ENCODE measurements at regions not wholly inside any gene's neighbourhood (a gene's known extent, or its start where the extent isn't known, plus 50 kb on each side); places are given as distances from the start of the nearest gene placed in this dataset.

GRCh38 chr5:9780501-9780900 is 150.3 kb upstream of the TAS2R1 start:
- TF ChIP-seq POLR2A (IDR thresholded peaks at IDR 0.05; ENCODE audit: extremely low read depth, insufficient read length) (no peak), CTCF (IDR thresholded peaks at IDR 0.05; ENCODE audit: low read depth, low read length) (no peak), MYC (IDR thresholded peaks at IDR 0.05; ENCODE audit: low read depth, low read length) (no peak)
- TF ChIP-seq, protein P1, sequence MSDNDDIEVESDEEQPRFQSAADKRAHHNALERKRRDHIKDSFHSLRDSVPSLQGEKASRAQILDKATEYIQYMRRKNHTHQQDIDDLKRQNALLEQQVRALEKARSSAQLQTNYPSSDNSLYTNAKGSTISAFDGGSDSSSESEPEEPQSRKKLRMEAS (IDR thresholded peaks at IDR 0.05; ENCODE audit: low read depth, low read length), result no peak
- no peak for DNase-seq (ENCODE audit: low read depth)
- no peak overlapping the region for H3K4me3 ChIP-seq (ENCODE audit: low read depth, low read length)

DNA sequence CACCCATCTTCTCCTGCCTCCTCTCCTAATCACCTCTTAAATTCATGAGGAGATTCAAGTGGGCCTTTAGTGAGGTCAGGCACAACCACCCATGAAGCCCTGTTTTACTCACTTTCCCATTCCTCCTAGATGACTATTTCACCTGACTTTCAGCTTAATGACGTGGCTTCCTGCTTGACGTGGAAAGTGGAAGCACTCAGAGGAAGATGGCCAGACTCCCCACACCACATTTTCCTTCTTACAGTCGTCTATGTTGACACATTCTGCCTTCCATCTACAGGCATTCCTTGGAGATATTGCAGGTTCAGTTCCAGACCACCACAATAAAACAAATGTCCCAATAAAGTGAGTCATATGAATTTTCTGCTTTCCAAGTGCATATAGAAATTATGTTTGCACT is 146.4 kb upstream of the TAS2R1 start:
- DNase-seq (ENCODE audit: low read depth), result no peak
- TF ChIP-seq, protein P1 (IDR thresholded peaks at IDR 0.05; ENCODE audit: low read depth, low read length), result no peak
- TF ChIP-seq CTCF (IDR thresholded peaks at IDR 0.05; ENCODE audit: low read depth, low read length), result no peak
- TF ChIP-seq MYC (IDR thresholded peaks at IDR 0.05; ENCODE audit: low read depth, low read length), result no peak
- no peak for TF ChIP-seq POLR2A (IDR thresholded peaks at IDR 0.05; ENCODE audit: extremely low read depth, insufficient read length)

DNA sequence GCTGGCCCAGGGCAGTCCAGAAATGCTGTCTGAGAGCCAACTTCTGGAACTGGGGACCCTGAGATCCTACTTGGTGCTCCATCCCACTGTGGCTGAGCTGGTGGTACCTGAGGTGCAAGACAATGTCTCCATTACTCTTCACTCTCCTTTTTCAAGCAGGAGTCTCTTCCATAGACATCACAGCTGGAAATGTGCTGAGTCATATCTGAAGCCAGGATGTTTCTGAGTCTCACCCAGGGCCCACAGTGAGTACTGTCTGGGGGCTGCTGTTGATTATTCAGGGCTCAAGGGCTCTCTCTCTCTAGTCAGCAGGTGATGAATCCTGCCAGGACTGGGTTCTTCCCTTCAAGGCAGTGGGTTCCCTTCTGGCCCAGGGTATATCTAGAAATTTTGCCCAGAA is 145.2 kb upstream of the TAS2R1 start:
- no peak overlapping the region for H3K4me3 ChIP-seq (ENCODE audit: low read depth, low read length)
- DNase-seq (ENCODE audit: low read depth), result no peak
- TF ChIP-seq CTCF (IDR thresholded peaks at IDR 0.05; ENCODE audit: low read depth, low read length), result no peak
- TF ChIP-seq, protein P1 (IDR thresholded peaks at IDR 0.05; ENCODE audit: low read depth, low read length), result no peak
- no peak for TF ChIP-seq POLR2A (IDR thresholded peaks at IDR 0.05; ENCODE audit: extremely low read depth, insufficient read length)
- TF ChIP-seq MYC (IDR thresholded peaks at IDR 0.05; ENCODE audit: low read depth, low read length), result no peak

More for the DNA sequence above, 146.4 kb upstream of the TAS2R1 start:
- H3K4me3 ChIP-seq (ENCODE audit: low read depth, low read length), result no peak overlapping the region

DNA sequence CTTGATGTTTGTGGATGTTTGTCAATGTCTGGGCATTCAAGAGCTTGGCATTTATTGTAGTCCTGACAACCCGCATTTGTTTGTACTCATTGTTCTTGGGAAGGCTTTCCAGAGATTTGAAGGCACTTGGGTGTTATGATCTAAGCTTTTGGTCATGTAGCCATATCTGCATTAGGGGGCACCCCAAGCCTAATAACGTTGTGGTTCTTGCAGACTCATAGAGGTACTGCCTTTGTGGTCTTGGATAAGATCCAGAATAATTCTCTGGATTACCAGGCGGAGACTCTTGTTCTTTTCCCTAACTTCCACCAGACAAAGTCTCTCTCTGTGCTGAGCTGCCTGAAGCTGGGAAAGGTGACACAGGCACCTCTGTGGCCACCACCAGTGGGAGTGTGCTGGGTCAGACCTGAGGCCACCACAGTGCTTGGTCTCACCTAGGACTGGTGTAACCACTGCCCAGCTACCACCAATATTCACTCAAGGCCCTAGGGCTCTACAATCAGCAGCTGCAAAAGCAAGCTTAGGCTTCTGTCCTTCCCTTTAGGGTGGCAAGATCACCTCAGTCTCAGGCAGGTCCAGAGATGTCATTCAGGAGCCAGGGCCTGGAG is 144.4 kb upstream of the TAS2R1 start:
- no peak overlapping the region for H3K4me3 ChIP-seq (ENCODE audit: low read depth, low read length)
- TF ChIP-seq, protein P1 (IDR thresholded peaks at IDR 0.05; ENCODE audit: low read depth, low read length), result no peak
- no peak for TF ChIP-seq POLR2A (IDR thresholded peaks at IDR 0.05; ENCODE audit: extremely low read depth, insufficient read length)
- no peak for TF ChIP-seq CTCF (IDR thresholded peaks at IDR 0.05; ENCODE audit: low read depth, low read length)
- TF ChIP-seq MYC (IDR thresholded peaks at IDR 0.05; ENCODE audit: low read depth, low read length), result no peak
- no peak for DNase-seq (ENCODE audit: low read depth)

- no peak overlapping the region for H3K4me3 ChIP-seq (ENCODE audit: low read depth, low read length)
- TF ChIP-seq POLR2A (IDR thresholded peaks at IDR 0.05; ENCODE audit: extremely low read depth, insufficient read length), result no peak
- DNase-seq (ENCODE audit: low read depth), result no peak
Observed at GRCh38 chr5:9771079-9771478, 140.9 kb upstream of the TAS2R1 start.

DNA sequence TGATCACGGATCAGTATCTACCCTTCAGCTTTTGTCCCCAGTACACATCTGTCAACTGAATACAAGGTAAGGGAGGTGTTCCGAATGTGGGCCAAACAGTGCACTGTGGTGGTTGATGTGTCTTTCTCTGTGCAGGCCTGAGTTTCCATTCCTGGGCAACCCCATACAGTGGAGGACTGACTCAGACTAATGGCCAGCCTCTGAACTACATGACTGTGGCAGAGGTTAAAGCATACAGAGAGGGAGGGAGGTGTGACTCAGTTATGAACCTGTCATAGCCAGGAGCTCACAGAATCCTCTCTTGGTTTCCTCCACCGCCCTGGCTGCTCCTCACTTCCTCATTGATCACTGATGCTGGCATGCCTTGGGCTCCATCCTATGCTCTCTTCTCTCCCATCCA is 136.4 kb upstream of the TAS2R1 start:
- TF ChIP-seq CTCF (IDR thresholded peaks at IDR 0.05; ENCODE audit: low read depth, low read length) (no peak), MYC (IDR thresholded peaks at IDR 0.05; ENCODE audit: low read depth, low read length) (no peak), POLR2A (IDR thresholded peaks at IDR 0.05; ENCODE audit: extremely low read depth, insufficient read length) (no peak)
- TF ChIP-seq, protein P1 (IDR thresholded peaks at IDR 0.05; ENCODE audit: low read depth, low read length), result no peak
- DNase-seq (ENCODE audit: low read depth), result no peak
- H3K4me3 ChIP-seq (ENCODE audit: low read depth, low read length), result no peak overlapping the region

Data from NB4 (cell line).